HG02973 (cell line): ENCODE measurements at regions not wholly inside any gene's neighbourhood (a gene's known extent, or its start where the extent isn't known, plus 50 kb on each side); places are given as distances from the start of the nearest gene placed in this dataset.
"Not testable (repeated sequence)": the region's sequence is repeated elsewhere in the genome, so short reads cannot be mapped to it uniquely, and the experiment has no call there.

Source experiments
- ATAC-seq: cut with Tn5 transposase; IDR thresholded peaks from one replicate; pipeline ENCODE4 v1.9.1; 2021; ENCODE audit warnings: moderate library complexity; ENCODE audit not compliant: unreplicated experiment

DNA sequence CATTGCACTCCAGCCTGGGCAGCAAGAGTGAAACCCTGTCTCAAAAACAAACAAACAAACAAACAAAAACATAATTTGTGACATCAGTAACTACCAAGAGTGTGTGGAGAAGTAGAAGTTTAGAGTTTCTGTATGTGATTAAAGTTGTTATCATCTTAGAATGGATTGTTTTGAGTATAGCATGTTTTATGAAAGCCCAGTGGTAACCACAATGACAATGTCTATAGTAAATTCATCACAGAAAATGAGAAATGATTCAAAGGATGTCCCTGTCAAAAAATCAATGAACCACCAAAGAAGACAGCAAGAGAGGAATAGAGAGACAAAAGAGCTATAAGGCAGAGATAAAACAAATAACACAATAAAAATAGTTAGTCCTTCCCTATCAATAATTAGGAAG lies 1299.2 kb downstream of the CNTNAP5 start:
- no peak for ATAC-seq

DNA sequence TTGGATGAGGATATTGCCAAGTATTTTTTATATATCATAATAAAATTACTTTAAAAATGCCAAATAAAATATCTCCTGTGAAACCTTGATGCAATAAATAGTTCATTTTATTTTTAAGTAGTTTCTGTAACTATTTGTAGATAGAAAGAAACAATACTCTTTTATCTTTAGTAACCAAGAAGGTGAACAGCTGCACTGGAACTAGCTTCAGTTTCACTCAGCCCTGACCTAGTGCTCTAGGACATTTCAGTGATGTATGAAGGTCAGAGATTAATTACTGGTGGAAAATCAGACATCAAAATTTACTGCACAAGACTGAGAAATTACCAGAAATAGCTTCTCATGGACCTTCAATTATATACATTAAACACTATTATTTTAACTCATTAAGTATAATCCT lies 1305.0 kb downstream of the CNTNAP5 start:
- peak; percentile 88 for ATAC-seq

DNA sequence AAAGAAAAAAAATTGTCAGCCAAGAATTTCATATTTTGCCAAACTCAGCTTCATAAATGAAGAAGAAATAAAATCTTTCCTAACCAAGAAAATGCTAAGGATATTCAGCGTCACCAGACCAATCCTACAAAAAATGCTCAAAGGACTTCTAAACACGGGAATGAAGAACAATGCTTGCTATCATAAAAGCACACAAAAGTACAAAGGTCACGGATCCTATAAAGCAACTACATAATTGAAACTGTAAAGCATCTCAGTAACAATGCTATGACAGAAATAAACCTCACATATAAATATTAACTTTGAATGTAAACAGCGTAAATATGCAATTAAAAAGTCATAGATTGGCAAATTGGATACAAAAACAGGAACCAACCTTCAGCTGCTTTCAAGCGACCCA lies 1314.6 kb upstream of the GYPC start:
- no peak for ATAC-seq

DNA sequence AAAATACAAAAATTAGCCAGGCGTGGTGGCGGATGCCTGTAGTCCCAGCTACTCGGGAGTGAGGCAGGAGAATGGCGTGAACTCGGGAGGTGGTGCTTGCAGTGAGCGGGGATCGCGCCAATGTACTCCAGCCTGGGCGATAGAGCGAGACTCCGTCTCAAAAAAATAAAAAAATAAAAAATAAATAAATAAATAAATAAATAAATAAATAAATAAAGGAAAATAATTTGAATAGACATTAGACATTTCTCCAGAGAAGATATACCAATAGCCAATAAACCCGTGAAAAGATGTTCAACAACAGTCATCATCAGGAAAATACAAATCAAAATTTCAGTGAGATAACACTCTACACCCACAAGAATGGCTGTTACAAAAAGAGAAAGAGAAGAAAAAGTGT lies 1302.4 kb upstream of the GYPC start:
- not testable (repeated sequence) for ATAC-seq

DNA sequence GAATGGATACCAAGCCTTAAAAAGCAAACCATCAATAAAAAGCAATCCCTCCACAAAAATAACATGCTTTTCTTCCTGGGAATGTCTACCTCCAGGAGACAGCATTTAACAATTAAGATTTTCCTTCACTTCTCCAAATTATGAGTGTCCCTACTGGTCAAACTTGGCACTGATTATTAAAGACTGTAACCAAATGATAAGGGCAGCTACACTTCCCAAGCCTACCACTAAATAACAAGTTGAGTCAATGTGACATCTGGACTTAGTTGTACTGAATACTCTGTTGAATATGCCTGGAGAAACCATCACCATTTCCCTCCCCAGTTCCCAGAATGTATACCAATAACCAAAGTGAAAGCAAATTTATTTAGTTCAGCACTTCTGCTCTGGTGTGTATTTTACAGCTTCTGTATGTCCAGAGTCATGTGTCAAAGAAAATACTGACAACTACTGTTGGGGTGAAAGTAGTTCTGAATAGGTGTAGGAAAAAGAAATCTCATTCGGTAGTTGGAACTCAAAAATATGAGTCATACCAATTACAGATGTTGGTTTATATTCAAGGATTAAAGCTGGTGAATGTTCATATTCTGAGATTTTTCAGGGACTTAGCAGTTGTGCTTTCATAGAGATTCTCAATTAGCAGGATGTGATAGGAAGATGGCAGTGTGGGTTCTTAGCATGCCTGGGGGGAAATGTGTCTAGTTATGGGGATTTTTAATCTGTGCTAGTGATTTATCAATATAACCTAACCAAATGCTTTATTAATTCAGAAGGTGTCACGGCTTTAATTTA lies 1291.6 kb upstream of the GYPC start:
- no peak for ATAC-seq

DNA sequence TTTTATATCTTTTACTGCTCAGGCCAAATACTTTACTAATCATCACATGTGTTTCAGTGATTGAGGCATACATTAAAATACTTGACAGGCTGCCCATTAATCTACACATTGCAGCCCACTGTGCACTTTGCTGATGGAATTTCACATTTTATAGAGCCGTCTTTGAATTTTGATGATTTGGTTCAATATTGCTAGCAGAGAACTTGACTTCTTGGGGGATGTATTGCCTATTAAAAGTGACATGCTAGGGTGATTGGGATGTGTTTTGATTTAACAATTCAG lies 1291.0 kb upstream of the GYPC start:
- ATAC-seq = no peak

DNA sequence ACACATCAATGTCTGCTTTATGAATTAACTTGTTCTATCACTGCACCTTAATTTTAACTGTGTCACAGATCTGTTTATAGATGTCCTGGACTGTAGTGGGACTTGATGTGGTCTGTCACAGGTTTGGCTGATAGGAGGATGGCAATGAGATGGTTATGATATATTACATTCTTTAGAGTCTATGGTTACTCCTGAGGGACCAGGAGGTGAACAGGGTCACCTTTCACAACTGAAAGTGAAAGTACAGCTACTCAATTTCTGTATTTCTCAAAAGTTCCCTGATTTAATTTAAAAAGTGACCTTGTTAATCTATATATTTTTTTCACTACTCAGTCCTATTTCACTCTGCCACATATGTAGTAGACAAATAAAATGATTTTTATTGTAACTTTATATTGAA lies 1284.1 kb upstream of the GYPC start:
- ATAC-seq = no peak

DNA sequence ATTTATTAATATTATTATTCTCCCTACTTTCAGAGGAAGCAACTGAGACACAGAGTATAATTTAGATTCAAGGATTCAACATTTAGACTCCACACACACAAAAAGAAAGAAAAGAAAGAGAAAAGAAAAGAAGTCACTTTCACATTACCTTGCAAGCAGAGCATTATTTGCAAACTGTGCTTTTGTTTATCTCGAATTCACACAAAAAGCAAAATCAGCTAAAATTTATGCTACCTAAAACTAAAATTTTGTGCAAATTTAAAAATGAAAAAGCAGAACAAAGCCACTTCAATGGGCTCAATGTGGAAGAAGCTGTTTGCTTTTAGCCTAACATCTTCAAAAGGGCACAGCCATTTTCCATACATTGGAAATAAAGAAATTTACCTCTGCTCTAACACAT lies 1282.7 kb upstream of the GYPC start:
- no peak for ATAC-seq

DNA sequence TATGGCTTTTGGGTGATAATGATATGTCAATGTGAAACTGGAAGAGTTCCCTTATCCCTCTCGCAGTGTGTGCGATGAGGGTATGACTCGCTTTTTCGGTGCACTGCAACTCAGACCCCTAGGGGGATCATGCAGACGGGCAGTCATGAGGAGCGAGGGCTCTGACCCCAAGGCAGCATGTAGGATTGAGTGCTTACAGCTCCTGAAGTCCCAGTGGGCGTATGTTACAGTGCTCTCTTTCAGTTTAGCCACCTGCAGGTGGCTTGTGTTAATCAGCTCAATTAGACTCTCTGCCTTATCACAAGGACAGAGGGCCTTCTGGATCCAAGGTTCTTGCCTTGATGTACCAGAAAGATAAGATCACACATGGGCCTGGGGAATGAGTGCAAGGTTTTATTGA lies 1269.9 kb upstream of the GYPC start:
- no peak for ATAC-seq

DNA sequence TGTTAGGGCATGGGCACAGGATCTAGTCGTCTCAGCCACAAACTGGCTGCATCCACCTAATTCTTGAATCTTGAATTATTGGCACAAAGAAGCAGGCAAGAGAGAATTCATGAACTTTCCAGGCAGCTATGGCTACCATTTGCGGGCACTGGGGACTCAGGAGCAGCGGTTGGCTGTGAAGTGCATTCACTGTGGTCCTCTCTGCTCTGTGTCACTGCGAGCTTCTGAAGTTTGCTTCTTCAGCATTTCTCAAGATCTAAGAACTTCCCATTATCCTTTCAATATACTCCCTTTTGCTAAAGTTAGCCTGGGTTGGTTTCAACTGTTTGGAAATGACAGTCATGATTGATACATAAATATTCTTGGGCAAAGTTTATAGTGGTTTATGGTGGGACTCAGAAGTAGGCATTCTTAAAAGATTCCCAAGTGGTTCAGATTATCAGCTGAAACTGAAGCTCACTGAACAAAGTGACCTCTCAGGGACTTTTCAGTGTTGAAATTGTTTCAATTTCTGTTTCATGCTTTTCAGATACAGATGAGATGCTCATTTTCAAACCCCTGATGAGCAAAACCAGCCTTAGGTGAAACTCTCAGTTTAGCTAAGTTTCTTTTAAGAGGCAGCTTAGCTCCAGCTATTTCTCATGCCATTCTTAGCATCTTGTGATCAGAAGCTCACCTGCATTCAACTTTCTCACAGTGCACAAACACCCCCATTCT lies 1258.3 kb upstream of the GYPC start:
- peak; percentile 82 for ATAC-seq

DNA sequence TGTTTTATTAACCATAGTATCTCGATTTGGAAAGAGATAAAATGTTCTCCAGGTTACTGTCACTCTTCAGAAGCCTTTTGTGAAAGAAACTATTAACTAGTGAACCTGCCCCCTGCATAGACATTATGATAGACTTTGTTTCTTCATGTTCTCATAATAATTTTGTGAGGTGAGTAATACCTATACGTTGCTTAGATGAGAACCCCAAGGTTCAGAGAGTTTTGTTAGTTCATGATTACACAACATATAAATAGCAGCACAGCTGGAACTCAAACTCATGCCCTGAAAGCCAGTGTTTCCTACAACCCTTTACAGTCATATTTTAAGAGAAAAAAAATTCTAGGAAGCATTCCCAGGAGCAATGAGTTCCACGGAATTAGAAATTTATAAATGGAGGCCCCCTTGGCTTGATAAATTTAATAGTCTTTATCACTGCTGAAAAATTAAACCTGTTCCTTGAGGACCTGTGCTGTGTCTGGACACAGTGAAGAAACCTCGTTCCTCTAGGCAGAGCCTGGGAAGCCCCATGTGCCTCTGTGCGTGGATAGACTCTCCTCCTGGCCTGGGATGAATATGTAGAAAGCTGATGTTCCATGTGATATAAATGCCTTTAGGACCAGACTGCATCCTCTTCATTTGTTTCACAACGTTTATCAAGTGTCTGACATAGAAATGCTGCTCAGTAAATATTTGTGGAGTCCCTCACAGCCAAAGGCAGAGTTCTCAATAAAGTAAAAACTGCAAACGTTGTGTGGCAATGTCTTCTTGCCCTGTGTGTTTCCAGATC lies 1257.0 kb upstream of the GYPC start:
- ATAC-seq = peak; percentile 54

DNA sequence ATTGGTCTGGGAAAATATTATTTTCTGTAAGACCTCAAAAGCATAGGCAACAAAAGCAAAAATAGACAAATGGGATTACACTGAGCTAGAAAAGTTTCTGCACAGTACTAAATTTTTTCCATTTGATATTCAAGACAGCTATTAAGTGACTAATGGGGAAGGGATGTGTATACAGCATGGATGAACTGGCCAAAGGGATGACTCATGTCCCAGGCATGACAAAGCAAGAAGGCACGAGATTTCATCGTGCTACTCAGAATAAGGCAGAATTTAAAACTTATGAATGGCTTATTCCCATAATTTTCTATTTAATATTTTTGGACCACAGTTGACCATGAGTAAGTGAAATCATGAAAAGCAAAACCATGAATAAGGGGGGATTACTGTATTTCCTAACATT lies 1250.1 kb upstream of the GYPC start:
- no peak for ATAC-seq

DNA sequence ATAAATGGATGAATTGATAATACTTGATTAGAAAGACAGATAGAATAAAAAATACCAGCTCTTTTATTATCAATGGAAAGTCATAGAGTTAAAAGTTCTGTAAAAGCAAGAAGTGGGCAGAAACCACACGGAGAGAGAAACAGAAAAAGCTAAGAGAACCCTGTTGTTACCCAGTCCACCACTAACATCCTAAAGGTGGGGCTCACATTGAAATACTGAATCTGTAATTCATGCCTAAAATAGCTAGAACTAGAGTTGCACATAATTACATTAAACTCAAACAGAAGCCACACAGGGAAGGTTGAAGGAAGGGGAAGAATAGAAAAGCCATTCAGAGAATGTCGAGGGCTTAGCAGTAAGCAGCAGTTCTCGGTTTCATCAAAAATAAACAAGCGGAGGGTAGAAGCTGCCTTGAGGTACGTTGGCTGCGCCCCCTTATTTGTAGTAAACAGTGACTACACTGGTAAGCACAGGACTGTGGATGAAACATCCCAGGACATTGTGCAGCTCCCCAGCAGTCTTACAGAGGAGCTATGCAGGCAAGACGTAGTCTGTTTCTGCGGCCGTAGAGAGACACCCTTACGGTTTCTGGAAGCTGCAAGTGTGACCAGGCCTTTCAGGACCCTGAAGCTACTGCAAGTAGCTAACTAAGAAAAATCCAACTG lies 1247.0 kb upstream of the GYPC start:
- ATAC-seq = no peak

DNA sequence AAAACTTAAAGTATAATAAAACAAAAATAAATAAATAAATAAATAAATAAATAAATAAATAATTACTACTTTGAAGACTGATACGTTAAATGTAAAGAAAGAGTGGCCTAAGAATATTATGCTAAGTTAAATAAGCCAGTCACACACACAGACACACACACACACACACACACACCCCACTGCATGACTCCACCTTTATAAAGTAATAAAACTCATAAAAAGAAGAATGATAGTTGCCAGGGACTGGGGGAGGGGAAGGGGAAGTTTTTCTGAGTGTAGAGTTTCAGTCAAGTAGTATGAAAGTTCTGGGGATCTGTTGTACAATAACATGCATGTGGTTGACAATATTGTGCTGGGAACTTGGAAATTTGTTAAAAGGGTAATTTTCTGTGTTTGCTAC lies 1237.5 kb upstream of the GYPC start:
- no peak for ATAC-seq

DNA sequence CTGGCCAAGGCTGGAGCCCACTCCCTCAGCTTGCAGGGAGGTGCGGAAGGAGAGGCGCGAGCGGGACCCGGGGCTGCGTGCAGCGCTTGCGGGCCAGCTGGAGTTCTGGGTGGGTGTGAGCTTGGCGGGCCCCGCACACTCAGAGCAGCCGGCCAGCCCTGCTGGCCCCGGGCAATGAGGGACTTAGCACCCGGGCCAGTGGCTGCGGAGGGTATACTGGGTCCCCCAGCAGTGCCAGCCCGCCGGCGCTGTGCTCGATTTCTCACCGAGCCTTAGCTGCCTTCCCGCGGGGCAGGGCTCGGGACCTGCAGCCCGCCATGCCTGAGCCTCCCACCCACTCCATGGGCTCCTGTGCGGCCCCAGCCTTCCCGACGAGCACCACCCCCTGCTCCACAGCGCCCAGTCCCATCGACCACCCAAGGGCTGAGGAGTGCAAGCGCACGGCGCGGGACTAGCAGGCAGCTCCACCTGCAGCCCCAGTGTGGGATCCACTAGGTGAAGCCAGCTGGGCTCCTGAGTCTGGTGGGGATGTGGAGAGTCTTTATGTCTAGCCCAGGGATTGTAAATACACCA lies 1233.7 kb upstream of the GYPC start:
- not testable (repeated sequence) for ATAC-seq

DNA sequence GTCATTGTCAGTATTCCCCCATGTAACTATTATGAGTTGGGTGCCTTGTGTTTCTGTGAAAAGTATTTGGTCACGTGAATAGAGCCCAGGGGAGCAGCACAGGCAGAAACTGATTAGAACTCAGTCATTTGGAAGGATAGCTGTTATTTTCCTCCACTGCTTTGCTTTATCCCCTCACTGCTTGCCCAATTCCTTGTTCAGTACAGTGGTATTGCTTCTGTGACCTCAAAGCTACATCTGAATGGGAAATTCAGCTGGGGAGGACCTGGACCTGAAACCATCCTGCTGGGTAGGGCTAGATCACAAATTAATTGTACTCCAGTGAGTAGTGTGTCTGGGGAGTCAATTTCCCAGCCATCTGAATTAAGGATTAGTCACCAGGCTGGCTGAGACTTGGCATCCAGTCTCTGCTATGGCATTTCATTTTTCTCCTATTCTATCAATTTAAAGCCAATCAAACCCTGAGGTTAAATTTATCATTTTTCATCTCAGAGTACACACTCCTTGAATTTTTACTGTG lies 1231.6 kb upstream of the GYPC start:
- ATAC-seq = no peak

DNA sequence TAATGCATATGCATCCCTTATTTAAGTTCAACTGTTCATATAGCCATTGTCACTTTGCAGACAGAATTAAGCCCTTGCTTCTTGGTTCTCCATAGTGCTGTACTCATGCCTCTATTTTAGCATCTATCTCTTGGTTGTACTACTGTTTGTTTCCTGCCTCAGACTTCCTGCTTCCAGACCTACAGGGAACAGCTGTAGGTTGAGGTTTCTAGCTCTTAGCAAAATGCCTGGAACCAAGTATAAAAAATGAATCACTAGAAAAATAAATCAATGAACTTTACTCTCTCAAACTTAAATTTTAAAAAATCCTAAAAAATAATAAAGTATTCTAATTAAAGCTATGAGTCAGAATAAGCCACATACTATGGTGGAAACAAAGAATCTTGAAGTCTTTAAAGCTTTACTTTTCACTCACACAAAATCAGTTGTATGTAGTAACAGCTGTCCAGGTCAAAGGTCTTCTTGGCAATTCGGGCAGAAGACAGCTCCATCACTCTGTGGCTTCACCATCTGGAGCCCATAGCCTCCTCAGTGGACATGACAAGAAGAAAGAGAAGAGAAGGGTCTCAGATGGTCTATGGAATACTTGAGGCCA lies 1228.1 kb upstream of the GYPC start:
- no peak for ATAC-seq

DNA sequence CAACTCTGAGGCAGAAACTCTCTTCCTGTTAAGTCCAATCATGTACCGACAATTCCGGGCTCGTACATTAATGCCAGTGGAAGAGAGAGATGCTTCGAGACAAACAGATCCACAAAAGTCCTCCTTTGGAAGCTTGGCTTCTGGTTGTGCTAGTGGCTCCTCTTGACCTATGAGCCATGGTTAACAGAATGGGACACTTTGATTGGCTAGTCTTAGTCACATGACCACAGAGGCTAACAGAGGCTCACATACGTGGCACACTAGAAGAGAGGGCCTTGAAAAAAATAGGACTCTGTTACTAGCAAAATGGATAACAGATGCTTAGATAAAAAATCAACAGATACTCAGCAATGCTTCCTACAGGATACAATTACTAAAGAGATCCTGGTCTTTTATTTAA lies 1211.9 kb upstream of the GYPC start:
- no peak for ATAC-seq

DNA sequence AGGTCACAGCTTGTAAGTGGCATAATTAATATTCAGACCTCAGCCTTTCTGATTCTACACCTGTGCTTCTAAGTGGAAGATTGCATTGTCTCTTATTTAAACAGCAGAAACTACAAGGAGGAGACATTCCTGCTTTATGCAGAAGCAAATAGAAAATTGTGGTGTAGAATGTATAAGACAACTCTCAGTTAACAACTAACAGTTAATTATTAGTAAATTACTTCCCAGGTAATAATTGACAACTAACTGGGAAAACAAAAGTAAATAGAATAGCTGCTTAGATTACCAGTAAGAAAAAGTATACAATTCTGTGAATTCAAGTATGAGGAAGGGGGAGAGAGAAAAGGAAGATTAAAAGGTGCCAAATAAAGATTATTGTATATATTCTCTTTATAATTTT lies 1210.5 kb upstream of the GYPC start:
- ATAC-seq = no peak

DNA sequence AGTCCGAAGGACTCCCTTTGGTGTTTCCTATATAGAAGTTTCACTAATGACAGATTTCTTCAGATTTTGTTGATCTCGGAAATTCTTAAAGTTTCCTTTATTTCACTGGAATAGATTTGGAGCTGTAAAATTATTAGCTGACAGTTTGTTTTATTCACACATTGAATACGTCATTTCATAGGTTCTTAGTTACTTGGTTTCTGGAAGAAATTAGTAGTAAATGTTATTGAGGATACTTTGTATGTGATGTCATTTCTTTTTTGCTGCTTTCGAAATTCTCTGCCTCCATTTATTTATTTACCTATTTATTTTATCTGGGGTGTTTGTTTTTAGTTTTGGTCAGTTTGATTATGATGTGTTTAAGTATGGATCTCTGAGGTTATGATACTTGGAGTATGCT lies 1205.9 kb upstream of the GYPC start:
- ATAC-seq = no peak

DNA sequence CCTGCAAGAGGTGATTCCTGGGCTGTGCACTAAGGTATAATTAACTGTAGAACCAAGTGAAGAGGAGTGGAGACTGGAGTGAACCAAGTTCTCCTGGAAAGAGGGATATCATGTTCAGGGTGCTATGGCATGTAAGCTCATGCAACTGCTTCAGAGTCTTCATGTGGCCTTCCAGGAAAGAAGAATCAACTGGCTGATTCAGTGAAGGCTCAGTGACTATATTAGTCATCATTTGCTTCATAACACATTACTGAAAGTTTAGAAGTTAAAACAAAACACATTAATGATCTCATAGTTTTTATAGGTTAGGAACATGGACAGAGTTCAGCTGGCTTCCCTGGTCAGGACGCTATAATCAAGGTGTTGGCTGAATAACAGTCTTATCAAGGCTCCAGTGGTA lies 1200.8 kb upstream of the GYPC start:
- no peak for ATAC-seq
